ENCODE measurements at regions not wholly inside any gene's neighbourhood (a gene's known extent, or its start where the extent isn't known, plus 50 kb on each side); places are given as distances from the start of the nearest gene placed in this dataset.

- DNase-seq (ENCODE audit: low read depth, low spot score) = no peak
- no peak overlapping the region for H3K4me2 ChIP-seq (ENCODE audit: control insufficient read depth, extremely low read depth, insufficient read depth, low read depth, low read length)
- H3K36me3 ChIP-seq (ENCODE audit: control insufficient read depth in 2 of 2, extremely low read depth in 1 of 2, insufficient read depth in 2 of 2, low read length in 2 of 2) = no peaks in the 10 kb centered on the region
- H3K4me3 ChIP-seq (ENCODE audit: control insufficient read depth in 2 of 3, extremely low read depth in 1 of 3, insufficient read depth in 2 of 3, low read depth in 1 of 3, low read length in 3 of 3) = no peak overlapping the region
- H3K79me2 ChIP-seq (ENCODE audit: control insufficient read depth, insufficient read depth, low read length) = no peaks in the 10 kb centered on the region
- no peak overlapping the region for H3K9ac ChIP-seq (ENCODE audit: control insufficient read depth, extremely low read depth, insufficient read depth, low read length)
- no peaks in the 10 kb centered on the region for H3K4me1 ChIP-seq (ENCODE audit: control insufficient read depth, extremely low read depth, insufficient read depth, low read length)
- H3K27me3 ChIP-seq (ENCODE audit: control insufficient read depth, extremely low read depth, insufficient read depth, low read length) = no peaks in the 10 kb centered on the region
- no peaks in the 10 kb centered on the region for H3K9me1 ChIP-seq (ENCODE audit: control insufficient read depth, extremely low read depth, insufficient read depth, low read length)
- no peaks in the 10 kb centered on the region for H4K20me1 ChIP-seq (ENCODE audit: control insufficient read depth, extremely low read depth, insufficient read depth, low read length)
- no peak overlapping the region for H3K27ac ChIP-seq (ENCODE audit: control insufficient read depth, insufficient read depth, low read length)
- FAIRE-seq = no peak
- H2AFZ ChIP-seq (ENCODE audit: control insufficient read depth, low read length) = no peak overlapping the region
- TF ChIP-seq EZH2 (IDR thresholded peaks at IDR 0.05; ENCODE audit: low read length) = no peak
- TF ChIP-seq CTCF (optimal IDR thresholded peaks at IDR 0.05 in 1 of 3, IDR thresholded peaks at IDR 0.05 in 1 of 3, conservative IDR thresholded peaks at IDR 0.05 in 1 of 3; ENCODE audit: extremely low read depth in 1 of 3, insufficient read depth in 2 of 3, low read length in 3 of 3) = no peak
- no peaks in the 10 kb centered on the region for H3K9me3 ChIP-seq (ENCODE audit: control insufficient read depth, low read depth, low read length)
- dilution Hi-C loops (cut with MboI; ENCODE audit: extremely low pct_ligation_motif_present, low sequenced_read_pairs) = no loop called here
Observed at GRCh38 chr9:1152171-1152570, 102.0 kb downstream of the DMRT2 start.

- H2AFZ ChIP-seq (ENCODE audit: control insufficient read depth, low read length) = no peak overlapping the region
- FAIRE-seq (no peak), DNase-seq (ENCODE audit: low read depth, low spot score) (no peak)
- no peak overlapping the region for H3K4me2 ChIP-seq (ENCODE audit: control insufficient read depth, extremely low read depth, insufficient read depth, low read depth, low read length)
- no peaks in the 10 kb centered on the region for H3K27me3 ChIP-seq (ENCODE audit: control insufficient read depth, extremely low read depth, insufficient read depth, low read length)
- no peaks in the 10 kb centered on the region for H3K9me3 ChIP-seq (ENCODE audit: control insufficient read depth, low read depth, low read length)
- dilution Hi-C loops (cut with MboI; ENCODE audit: extremely low pct_ligation_motif_present, low sequenced_read_pairs) = no loop called here
- H3K27ac ChIP-seq (ENCODE audit: control insufficient read depth, insufficient read depth, low read length) = no peak overlapping the region
- TF ChIP-seq EZH2 (IDR thresholded peaks at IDR 0.05; ENCODE audit: low read length) (no peak), CTCF (optimal IDR thresholded peaks at IDR 0.05 in 1 of 3, IDR thresholded peaks at IDR 0.05 in 1 of 3, conservative IDR thresholded peaks at IDR 0.05 in 1 of 3; ENCODE audit: extremely low read depth in 1 of 3, insufficient read depth in 2 of 3, low read length in 3 of 3) (no peak)
- no peaks in the 10 kb centered on the region for H3K79me2 ChIP-seq (ENCODE audit: control insufficient read depth, insufficient read depth, low read length)
- H3K4me1 ChIP-seq (ENCODE audit: control insufficient read depth, extremely low read depth, insufficient read depth, low read length) = no peaks in the 10 kb centered on the region
- H3K9ac ChIP-seq (ENCODE audit: control insufficient read depth, extremely low read depth, insufficient read depth, low read length) = no peak overlapping the region
- H3K36me3 ChIP-seq (ENCODE audit: control insufficient read depth in 2 of 2, extremely low read depth in 1 of 2, insufficient read depth in 2 of 2, low read length in 2 of 2) = no peaks in the 10 kb centered on the region
- H3K4me3 ChIP-seq (ENCODE audit: control insufficient read depth in 2 of 3, extremely low read depth in 1 of 3, insufficient read depth in 2 of 3, low read depth in 1 of 3, low read length in 3 of 3) = no peak overlapping the region
- H4K20me1 ChIP-seq (ENCODE audit: control insufficient read depth, extremely low read depth, insufficient read depth, low read length) = no peaks in the 10 kb centered on the region
- no peaks in the 10 kb centered on the region for H3K9me1 ChIP-seq (ENCODE audit: control insufficient read depth, extremely low read depth, insufficient read depth, low read length)
Observed at GRCh38 chr9:1154739-1155138, 104.6 kb downstream of the DMRT2 start.
